ENCODE measurements at regions not wholly inside any gene's neighbourhood (a gene's known extent, or its start where the extent isn't known, plus 50 kb on each side); places are given as distances from the start of the nearest gene placed in this dataset.

DNA sequence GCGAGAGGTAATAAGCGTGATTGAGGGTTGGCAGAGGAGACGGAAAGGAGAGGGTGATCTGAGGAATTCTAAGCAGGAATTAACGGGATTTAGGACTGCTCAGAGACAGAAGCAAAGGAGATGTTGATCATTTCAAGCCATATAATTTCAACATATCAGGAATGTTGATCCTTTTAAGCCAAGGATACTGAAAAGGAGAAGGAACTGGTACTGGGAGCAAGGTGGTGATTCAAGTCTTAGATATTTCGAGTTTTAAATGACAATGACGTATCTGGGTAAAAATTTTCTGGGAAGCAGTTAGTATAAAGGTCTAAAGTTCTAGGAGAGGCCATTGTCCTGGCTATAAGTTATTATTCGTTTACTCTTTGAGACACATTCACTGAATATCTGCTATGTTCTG, 91.3 kb upstream of the OGFRL1 start:
- TF ChIP-seq, protein P1, sequence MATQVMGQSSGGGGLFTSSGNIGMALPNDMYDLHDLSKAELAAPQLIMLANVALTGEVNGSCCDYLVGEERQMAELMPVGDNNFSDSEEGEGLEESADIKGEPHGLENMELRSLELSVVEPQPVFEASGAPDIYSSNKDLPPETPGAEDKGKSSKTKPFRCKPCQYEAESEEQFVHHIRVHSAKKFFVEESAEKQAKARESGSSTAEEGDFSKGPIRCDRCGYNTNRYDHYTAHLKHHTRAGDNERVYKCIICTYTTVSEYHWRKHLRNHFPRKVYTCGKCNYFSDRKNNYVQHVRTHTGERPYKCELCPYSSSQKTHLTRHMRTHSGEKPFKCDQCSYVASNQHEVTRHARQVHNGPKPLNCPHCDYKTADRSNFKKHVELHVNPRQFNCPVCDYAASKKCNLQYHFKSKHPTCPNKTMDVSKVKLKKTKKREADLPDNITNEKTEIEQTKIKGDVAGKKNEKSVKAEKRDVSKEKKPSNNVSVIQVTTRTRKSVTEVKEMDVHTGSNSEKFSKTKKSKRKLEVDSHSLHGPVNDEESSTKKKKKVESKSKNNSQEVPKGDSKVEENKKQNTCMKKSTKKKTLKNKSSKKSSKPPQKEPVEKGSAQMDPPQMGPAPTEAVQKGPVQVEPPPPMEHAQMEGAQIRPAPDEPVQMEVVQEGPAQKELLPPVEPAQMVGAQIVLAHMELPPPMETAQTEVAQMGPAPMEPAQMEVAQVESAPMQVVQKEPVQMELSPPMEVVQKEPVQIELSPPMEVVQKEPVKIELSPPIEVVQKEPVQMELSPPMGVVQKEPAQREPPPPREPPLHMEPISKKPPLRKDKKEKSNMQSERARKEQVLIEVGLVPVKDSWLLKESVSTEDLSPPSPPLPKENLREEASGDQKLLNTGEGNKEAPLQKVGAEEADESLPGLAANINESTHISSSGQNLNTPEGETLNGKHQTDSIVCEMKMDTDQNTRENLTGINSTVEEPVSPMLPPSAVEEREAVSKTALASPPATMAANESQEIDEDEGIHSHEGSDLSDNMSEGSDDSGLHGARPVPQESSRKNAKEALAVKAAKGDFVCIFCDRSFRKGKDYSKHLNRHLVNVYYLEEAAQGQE (IDR thresholded peaks at IDR 0.05; ENCODE audit: insufficient read depth in 1 of 2, low read depth in 2 of 2, low read length in 2 of 2): no peak
- TF ChIP-seq FOXP2 (optimal IDR thresholded peaks at IDR 0.05; ENCODE audit: borderline replicate concordance, extremely low read depth, extremely low read length, insufficient read depth) (no peak), SIN3A (IDR thresholded peaks at IDR 0.05; ENCODE audit: borderline replicate concordance, insufficient read depth, low read length) (no peak)

DNA sequence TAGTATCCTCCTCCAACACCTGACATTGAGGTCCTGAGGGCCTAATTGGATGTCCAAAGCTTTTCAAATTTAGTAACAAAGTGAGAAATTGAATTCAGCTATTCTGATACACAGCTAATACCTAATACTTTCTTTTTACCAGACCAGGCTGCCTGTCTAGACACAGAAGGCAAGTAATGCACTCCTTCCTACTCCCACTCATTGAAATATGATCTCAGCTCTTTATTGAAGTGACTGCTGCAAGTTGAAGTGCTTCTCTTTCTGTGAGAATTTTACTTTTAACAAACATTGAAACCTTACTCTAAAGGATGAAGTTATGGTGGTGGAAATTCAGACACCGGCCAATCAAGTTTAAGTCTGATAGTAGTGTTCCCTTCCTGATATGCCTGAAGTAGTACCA, 90.8 kb upstream of the OGFRL1 start:
- TF ChIP-seq POLR2AphosphoS5 (IDR thresholded peaks at IDR 0.05; ENCODE audit: low read depth, low read length) (no peak), SIN3A (IDR thresholded peaks at IDR 0.05; ENCODE audit: borderline replicate concordance, insufficient read depth, low read length) (no peak), TAF1 (IDR thresholded peaks at IDR 0.05; ENCODE audit: borderline replicate concordance, insufficient read depth, low read length) (no peak), FOXP2 (optimal IDR thresholded peaks at IDR 0.05; ENCODE audit: borderline replicate concordance, extremely low read depth, extremely low read length, insufficient read depth) (no peak)
- TF ChIP-seq, protein P1 (IDR thresholded peaks at IDR 0.05; ENCODE audit: insufficient read depth in 1 of 2, low read depth in 2 of 2, low read length in 2 of 2): no peak

DNA sequence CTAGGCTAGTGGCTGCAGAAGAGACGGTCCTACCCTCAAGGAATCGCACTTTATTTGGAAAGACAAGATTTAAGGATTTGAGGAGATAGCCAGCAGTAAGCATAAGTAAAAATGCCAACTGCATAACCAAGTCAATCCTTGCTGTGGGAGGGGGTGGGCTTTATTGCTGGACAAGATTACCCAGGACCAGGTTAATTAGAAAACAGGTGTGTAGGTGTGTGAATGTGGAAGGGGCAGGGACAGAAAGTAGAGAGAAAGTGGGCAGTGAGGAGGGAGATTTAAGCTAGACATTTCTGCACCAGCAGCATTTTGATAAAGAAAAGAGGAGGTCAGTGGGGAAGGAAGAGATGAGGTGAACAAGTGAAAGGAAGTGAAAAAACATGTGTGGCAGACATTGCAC, 89.7 kb upstream of the OGFRL1 start:
- no peak for TF ChIP-seq TAF1 (IDR thresholded peaks at IDR 0.05; ENCODE audit: borderline replicate concordance, insufficient read depth, low read length)
- TF ChIP-seq, protein P1 (IDR thresholded peaks at IDR 0.05; ENCODE audit: insufficient read depth in 1 of 2, low read depth in 2 of 2, low read length in 2 of 2): no peak
- no peak for TF ChIP-seq SIN3A (IDR thresholded peaks at IDR 0.05; ENCODE audit: borderline replicate concordance, insufficient read depth, low read length)
- TF ChIP-seq FOXP2 (optimal IDR thresholded peaks at IDR 0.05; ENCODE audit: borderline replicate concordance, extremely low read depth, extremely low read length, insufficient read depth): no peak
- no peak for TF ChIP-seq POLR2AphosphoS5 (IDR thresholded peaks at IDR 0.05; ENCODE audit: low read depth, low read length)

DNA sequence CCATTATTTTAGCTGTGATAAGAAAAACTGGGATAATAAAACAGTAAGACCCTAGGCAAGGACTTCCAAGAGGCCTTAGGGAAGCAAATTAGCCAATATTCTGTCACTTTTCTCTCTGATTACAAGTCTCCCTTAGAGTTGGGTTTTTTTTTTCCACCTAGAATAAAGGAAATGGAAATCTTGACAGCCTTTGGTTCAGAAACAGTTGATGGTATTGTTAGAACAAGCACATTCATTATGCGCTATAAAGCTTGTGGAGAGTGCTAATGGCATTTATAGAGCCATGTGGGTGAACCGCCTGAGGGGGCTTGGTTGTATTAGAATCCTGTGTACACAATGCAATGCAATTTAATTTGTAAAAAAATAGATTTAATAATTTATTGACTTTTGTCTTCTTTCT, 88.9 kb upstream of the OGFRL1 start:
- TF ChIP-seq SIN3A (IDR thresholded peaks at IDR 0.05; ENCODE audit: borderline replicate concordance, insufficient read depth, low read length) (no peak), POLR2AphosphoS5 (IDR thresholded peaks at IDR 0.05; ENCODE audit: low read depth, low read length) (no peak), TAF1 (IDR thresholded peaks at IDR 0.05; ENCODE audit: borderline replicate concordance, insufficient read depth, low read length) (no peak), FOXP2 (optimal IDR thresholded peaks at IDR 0.05; ENCODE audit: borderline replicate concordance, extremely low read depth, extremely low read length, insufficient read depth) (no peak)
- TF ChIP-seq, protein P1 (IDR thresholded peaks at IDR 0.05; ENCODE audit: insufficient read depth in 1 of 2, low read depth in 2 of 2, low read length in 2 of 2): no peak

DNA sequence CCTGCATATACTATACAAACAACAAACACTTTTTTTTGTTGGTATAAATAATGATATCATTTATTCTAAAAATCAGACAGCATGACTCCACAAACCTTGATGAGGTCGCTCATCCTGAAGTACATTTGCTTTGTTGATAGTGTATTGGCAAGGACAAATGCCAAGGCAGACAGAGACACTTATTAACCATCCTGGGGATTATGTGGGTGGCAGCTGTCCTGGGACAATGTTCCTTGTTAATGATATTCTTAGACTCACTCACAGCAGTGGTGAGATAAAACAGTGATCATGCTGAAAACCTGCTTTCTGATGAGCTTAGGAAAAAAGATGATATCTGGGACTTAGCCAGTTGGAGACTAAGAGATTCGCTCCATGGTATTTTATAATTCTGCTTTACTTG, 85.4 kb upstream of the OGFRL1 start:
- TF ChIP-seq, protein P1 (IDR thresholded peaks at IDR 0.05; ENCODE audit: insufficient read depth in 1 of 2, low read depth in 2 of 2, low read length in 2 of 2): no peak
- TF ChIP-seq TAF1 (IDR thresholded peaks at IDR 0.05; ENCODE audit: borderline replicate concordance, insufficient read depth, low read length) (no peak), SIN3A (IDR thresholded peaks at IDR 0.05; ENCODE audit: borderline replicate concordance, insufficient read depth, low read length) (no peak)

Data from PFSK-1 (cell line).